HTR-8/SVneo (cell line): ENCODE measurements at regions not wholly inside any gene's neighbourhood (a gene's known extent, or its start where the extent isn't known, plus 50 kb on each side); places are given as distances from the start of the nearest gene placed in this dataset.
A peak's percentile ranks its signal among the peaks of the same experiment; 100 is the strongest.

Experiments
- DNase-seq: peaks from one replicate; pipeline ENCODE4 v3.0.0; 2011; ENCODE audit warnings: low spot score, mixed read lengths; ENCODE audit not compliant: insufficient read length
- FAIRE-seq: peaks from 2 replicates; lab custom pipeline; 2011; peaks lifted over from hg19 to GRCh38; lab: Jason Lieb, UNC

GRCh38 chr2:66382091-66382490 is 52.8 kb upstream of the MEIS1 start:
- FAIRE-seq, result no peak

GRCh38 chr2:66379473-66379872 is 55.5 kb upstream of the MEIS1 start:
- FAIRE-seq (no peak), DNase-seq (no peak)

More at GRCh38 chr2:66382091-66382490, 52.8 kb upstream of the MEIS1 start:
- DNase-seq, result no peak

GRCh38 chr2:66377832-66378231 is 57.1 kb upstream of the MEIS1 start:
- FAIRE-seq, result no peak
- DNase-seq, result no peak

GRCh38 chr2:66370824-66371223 is 64.1 kb upstream of the MEIS1 start:
- DNase-seq, result no peak
- FAIRE-seq, result no peak

GRCh38 chr2:66366619-66367018 is 68.3 kb upstream of the MEIS1 start:
- FAIRE-seq, result no peak

GRCh38 chr2:66364495-66365333 is 70.2 kb upstream of the MEIS1 start:
- DNase-seq (peak; percentile 32), FAIRE-seq (no peak)

More at GRCh38 chr2:66366619-66367018, 68.3 kb upstream of the MEIS1 start:
- DNase-seq, result no peak

- no peak for DNase-seq
- FAIRE-seq, result no peak
These were observed 72.2 kb upstream of the MEIS1 start for GRCh38 chr2:66362701-66363100.

- DNase-seq, result no peak
- FAIRE-seq, result peak; percentile 13
These were observed 88.7 kb upstream of the MEIS1 start for GRCh38 chr2:66346231-66346664.

GRCh38 chr2:66344087-66344663 is 90.8 kb upstream of the MEIS1 start:
- FAIRE-seq (no peak), DNase-seq (no peak)

- FAIRE-seq, result no peak
These were observed 91.7 kb upstream of the MEIS1 start for GRCh38 chr2:66343259-66343658.

GRCh38 chr2:66340521-66340920 is 94.4 kb upstream of the MEIS1 start:
- no peak for FAIRE-seq
- DNase-seq, result no peak

More at GRCh38 chr2:66343259-66343658, 91.7 kb upstream of the MEIS1 start:
- no peak for DNase-seq

- DNase-seq, result no peak
- FAIRE-seq, result no peak
These were observed 100.5 kb upstream of the MEIS1 start for GRCh38 chr2:66334237-66335029.

GRCh38 chr2:66331176-66331575 is 103.7 kb upstream of the MEIS1 start:
- FAIRE-seq (no peak), DNase-seq (no peak)

GRCh38 chr2:66329081-66329605 is 105.8 kb upstream of the MEIS1 start:
- DNase-seq (no peak), FAIRE-seq (no peak)

- DNase-seq, result no peak
- no peak for FAIRE-seq
These were observed 107.7 kb upstream of the MEIS1 start for GRCh38 chr2:66327066-66327740.

GRCh38 chr2:66324909-66325528 is 109.9 kb upstream of the MEIS1 start:
- DNase-seq, result no peak
- no peak for FAIRE-seq

GRCh38 chr2:66324356-66324755 is 110.6 kb upstream of the MEIS1 start:
- DNase-seq (no peak), FAIRE-seq (no peak)

- FAIRE-seq, result no peak
- no peak for DNase-seq
These were observed 111.5 kb upstream of the MEIS1 start for GRCh38 chr2:66323406-66323805.

- FAIRE-seq (no peak), DNase-seq (no peak)
These were observed 112.2 kb upstream of the MEIS1 start for GRCh38 chr2:66322506-66323260.
